DND-41 (cell line): ENCODE measurements at regions not wholly inside any gene's neighbourhood (a gene's known extent, or its start where the extent isn't known, plus 50 kb on each side); places are given as distances from the start of the nearest gene placed in this dataset.

ENCODE experiments used
- ATAC-seq: fragments of 200-7000 bp; cut with Tn5 transposase; 3 replicates; pipeline ENCODE4 v1.9.1; 2021; ENCODE audit warnings: low read depth; ENCODE audit not compliant: insufficient read depth
- DNase-seq: peaks from one replicate; pipeline ENCODE4 v3.0.0-alpha.2; 2020
- H2AFZ ChIP-seq: 2 replicates; pipeline ENCODE4 v1.6.0; 2012; ENCODE audit warnings: low read depth, low read length
- H3K27ac ChIP-seq: 2 replicates; pipeline ENCODE4 v1.5.1; 2012; ENCODE audit warnings: low read length, inconsistent platforms
- H3K27me3 ChIP-seq: fragments of 200-600 bp; sonication (generic); 2 replicates; pipeline ENCODE4 v1.6.0; 2012; ENCODE audit warnings: low read length, mild to moderate bottlenecking, inconsistent platforms; ENCODE audit not compliant: insufficient read depth, poor library complexity
- H3K36me3 ChIP-seq: 2 replicates; pipeline ENCODE4 v1.5.1; 2012; ENCODE audit warnings: low read length, inconsistent platforms; ENCODE audit not compliant: insufficient read depth
- H3K4me1 ChIP-seq: 2 replicates; pipeline ENCODE4 v1.5.1; 2012; ENCODE audit warnings: mild to moderate bottlenecking, low read length; ENCODE audit not compliant: insufficient read depth
- H3K4me2 ChIP-seq: 2 replicates; pipeline ENCODE4 v1.6.0; 2012; ENCODE audit warnings: mild to moderate bottlenecking, moderate library complexity, low read length, inconsistent platforms; ENCODE audit not compliant: insufficient read depth
- H3K4me3 ChIP-seq, 2 experiments: fragments of 200-600 bp in 1 of 2; shearing (Covaris generic) in 1 of 2; 2 replicates each; pipeline ENCODE4 v1.5.1; 2012 to 2016; ENCODE audit warnings: inconsistent platforms in 2 of 2, low read length in 2 of 2, mild to moderate bottlenecking in 2 of 2, low read depth in 1 of 2, moderate library complexity in 1 of 2
- H3K79me2 ChIP-seq: 2 replicates; pipeline ENCODE4 v1.6.0; 2012; ENCODE audit warnings: low read length, inconsistent platforms; ENCODE audit not compliant: insufficient read depth
- H3K9ac ChIP-seq: 2 replicates; pipeline ENCODE4 v1.6.0; 2012; ENCODE audit warnings: low read depth, mild to moderate bottlenecking, inconsistent platforms, low read length, moderate library complexity
- H3K9me3 ChIP-seq: 2 replicates; pipeline ENCODE4 v1.5.1; 2012; ENCODE audit warnings: low read length, moderate library complexity, mild to moderate bottlenecking, inconsistent platforms; ENCODE audit not compliant: insufficient read depth, severe bottlenecking
- H4K20me1 ChIP-seq: 2 replicates; pipeline ENCODE4 v1.6.0; 2012; ENCODE audit warnings: low read length; ENCODE audit not compliant: insufficient read depth
- EZH2 ChIP-seq: IDR thresholded peaks from 3 replicates; pipeline ENCODE4 v1.6.1; 2012; ENCODE audit warnings: borderline replicate concordance, low read depth, mild to moderate bottlenecking, moderate library complexity, low read length, inconsistent platforms; ENCODE audit not compliant: severe bottlenecking
- TF ChIP-seq, protein P1 (sequence below): IDR thresholded peaks from 2 replicates; pipeline ENCODE4 v1.5.1; 2012; ENCODE audit warnings: borderline replicate concordance, low read length, moderate library complexity, mild to moderate bottlenecking; ENCODE audit not compliant: poor library complexity, severe bottlenecking; ENCODE audit errors: extremely low read depth

DNA sequence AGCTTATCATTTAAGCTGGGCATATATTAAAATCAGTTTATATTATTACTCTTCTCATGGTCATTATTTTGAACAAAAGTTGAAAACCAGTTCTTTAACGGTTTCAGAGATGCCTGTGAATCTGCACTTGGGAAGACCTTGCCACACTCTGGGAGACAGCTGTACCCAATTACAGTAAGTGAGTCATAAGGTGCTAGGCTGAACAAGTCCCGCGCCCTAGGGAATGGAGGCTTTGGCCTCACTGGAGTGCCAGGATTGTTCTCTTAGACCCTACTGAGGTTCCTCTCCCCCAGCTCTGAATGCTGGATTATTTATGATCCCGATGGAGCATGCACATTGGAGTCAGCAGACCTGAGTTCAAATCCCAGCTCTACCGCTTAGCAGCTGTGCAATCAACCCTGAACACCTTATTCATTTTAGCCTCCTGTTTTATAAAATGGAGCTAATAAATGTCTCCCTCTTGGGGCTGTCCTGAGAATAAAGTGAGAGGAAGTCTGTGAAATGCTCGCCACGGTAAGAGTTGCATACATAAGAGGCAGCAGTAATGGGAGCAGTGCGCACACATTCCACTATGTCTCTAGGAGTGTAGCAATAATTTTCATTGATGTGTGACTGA, 266.2 kb downstream of the FOXD2 start:
- no peak for TF ChIP-seq EZH2
- TF ChIP-seq, protein P1, sequence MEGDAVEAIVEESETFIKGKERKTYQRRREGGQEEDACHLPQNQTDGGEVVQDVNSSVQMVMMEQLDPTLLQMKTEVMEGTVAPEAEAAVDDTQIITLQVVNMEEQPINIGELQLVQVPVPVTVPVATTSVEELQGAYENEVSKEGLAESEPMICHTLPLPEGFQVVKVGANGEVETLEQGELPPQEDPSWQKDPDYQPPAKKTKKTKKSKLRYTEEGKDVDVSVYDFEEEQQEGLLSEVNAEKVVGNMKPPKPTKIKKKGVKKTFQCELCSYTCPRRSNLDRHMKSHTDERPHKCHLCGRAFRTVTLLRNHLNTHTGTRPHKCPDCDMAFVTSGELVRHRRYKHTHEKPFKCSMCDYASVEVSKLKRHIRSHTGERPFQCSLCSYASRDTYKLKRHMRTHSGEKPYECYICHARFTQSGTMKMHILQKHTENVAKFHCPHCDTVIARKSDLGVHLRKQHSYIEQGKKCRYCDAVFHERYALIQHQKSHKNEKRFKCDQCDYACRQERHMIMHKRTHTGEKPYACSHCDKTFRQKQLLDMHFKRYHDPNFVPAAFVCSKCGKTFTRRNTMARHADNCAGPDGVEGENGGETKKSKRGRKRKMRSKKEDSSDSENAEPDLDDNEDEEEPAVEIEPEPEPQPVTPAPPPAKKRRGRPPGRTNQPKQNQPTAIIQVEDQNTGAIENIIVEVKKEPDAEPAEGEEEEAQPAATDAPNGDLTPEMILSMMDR: peak; percentile 32
- ATAC-seq (no peak), DNase-seq (no peak)
- Histone ChIP-seq H3K4me3 (no peak overlapping the region), H3K4me2 (no peak overlapping the region), H4K20me1 (no peaks in the 10 kb centered on the region), H3K9me3 (no peaks in the 10 kb centered on the region), H2AFZ (no peak overlapping the region), H3K79me2 (no peaks in the 10 kb centered on the region), H3K36me3 (no peaks in the 10 kb centered on the region), H3K27ac (no peak overlapping the region), H3K27me3 (peaks cover 13% of the 10 kb centered on the region), H3K9ac (no peak overlapping the region), H3K4me1 (no peaks in the 10 kb centered on the region)

- Histone ChIP-seq H3K9ac (no peak overlapping the region), H3K36me3 (no peaks in the 10 kb centered on the region), H3K4me3 (no peak overlapping the region), H2AFZ (no peak overlapping the region), H3K4me1 (no peaks in the 10 kb centered on the region), H3K4me2 (no peak overlapping the region), H3K9me3 (no peaks in the 10 kb centered on the region), H3K27ac (no peak overlapping the region), H3K79me2 (no peaks in the 10 kb centered on the region), H4K20me1 (no peaks in the 10 kb centered on the region), H3K27me3 (peaks cover 7% of the 10 kb centered on the region)
- ATAC-seq (no peak), DNase-seq (no peak)
- TF ChIP-seq, protein P1: no peak
- TF ChIP-seq EZH2: no peak
These were observed 267.8 kb downstream of the FOXD2 start for GRCh38 chr1:47705517-47706130.

DNA sequence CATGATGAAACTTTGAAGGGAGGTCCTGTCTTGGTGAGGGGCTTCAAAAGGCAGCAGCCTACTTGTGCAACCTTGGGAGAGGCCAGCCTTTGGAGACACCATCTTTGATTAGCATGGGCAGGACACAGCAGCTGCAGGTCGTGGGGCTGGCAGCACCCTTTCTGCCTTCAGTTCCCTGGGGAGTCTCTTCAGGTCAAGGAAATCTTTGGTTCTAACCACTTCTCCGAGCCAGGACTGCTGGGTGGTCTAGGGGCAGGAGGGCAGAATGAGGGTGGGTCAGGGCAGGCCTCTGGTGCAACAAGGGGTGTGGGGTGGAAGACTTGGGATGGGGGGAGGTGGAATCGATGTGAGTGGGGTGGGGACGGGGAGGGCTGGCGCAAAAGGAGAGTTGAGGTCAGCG, 269.7 kb downstream of the FOXD2 start:
- no peak overlapping the region for H3K9ac ChIP-seq
- H2AFZ ChIP-seq: no peak overlapping the region
- TF ChIP-seq EZH2: no peak
- TF ChIP-seq, protein P1: no peak
- no peaks in the 10 kb centered on the region for H3K36me3 ChIP-seq
- H3K79me2 ChIP-seq: no peaks in the 10 kb centered on the region
- H3K4me3 ChIP-seq: no peak overlapping the region
- no peak for DNase-seq
- H3K4me2 ChIP-seq: no peak overlapping the region
- peaks cover 7% of the 10 kb centered on the region for H3K27me3 ChIP-seq
- H3K27ac ChIP-seq: no peak overlapping the region
- H3K4me1 ChIP-seq: no peaks in the 10 kb centered on the region
- H3K9me3 ChIP-seq: no peaks in the 10 kb centered on the region
- H4K20me1 ChIP-seq: no peaks in the 10 kb centered on the region
- no peak for ATAC-seq
